Spleen (tissue), 7 donors: ENCODE measurements at regions not wholly inside any gene's neighbourhood (a gene's known extent, or its start where the extent isn't known, plus 50 kb on each side); places are given as distances from the start of the nearest gene placed in this dataset.

Source experiments
- POLR2A ChIP-seq, 3 donors: fragments of 450-650 bp; IDR thresholded peaks; one replicate each; pipeline ENCODE4 v1.5.1; 2017; ENCODE audit warnings: antibody characterized with exemption in 3 of 3, mild to moderate bottlenecking in 1 of 3
- POLR2AphosphoS5 ChIP-seq, 3 donors: sonication (generic); formaldehyde crosslinking; IDR thresholded peaks; one replicate each; pipeline ENCODE4 v1.5.1; 2017; ENCODE audit warnings: antibody characterized with exemption in 3 of 3
- TF ChIP-seq, protein P1 (sequence below), 11 experiments: fragments of 200-600 bp in 7 of 11; fragments of 450-650 bp in 4 of 11; sonication (generic) in 4 of 11; IDR thresholded peaks in 8 of 11; conservative IDR thresholded peaks in 3 of 11; 1 replicate in 7 of 11; 2 replicates in 4 of 11; pipeline versions ENCODE4 v1.4.0 to v1.8.0; 2016 to 2021; ENCODE audit warnings: antibody characterized with exemption in 11 of 11, inconsistent platforms in 4 of 11, mild to moderate bottlenecking in 1 of 11
- donor health status: DM: no; HTN: no; CAD: no; lungs with moderate emphysema.
- donor health status: DM: no; HTN: no; CAD: no.
- donor health status: DM: no; HTN: no; CAD: no.

DNA sequence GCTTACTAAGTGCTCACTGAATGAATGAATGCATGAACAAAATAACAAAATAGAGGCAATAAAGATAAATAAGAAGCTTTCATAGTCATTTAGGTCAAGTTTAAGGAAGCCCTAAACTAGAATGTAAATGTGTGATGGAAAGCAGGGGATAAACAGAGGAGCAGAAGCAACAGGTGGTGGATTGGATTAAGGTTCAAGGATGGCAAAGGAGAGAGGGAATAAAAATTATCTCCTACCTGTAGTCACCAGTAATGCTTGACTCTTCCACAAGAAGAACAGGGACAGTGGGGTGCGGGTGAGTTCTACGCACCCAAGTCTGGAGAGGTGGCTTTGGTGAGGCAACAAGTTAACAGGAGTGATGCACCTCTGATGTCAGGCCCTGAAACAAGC, 212.4 kb downstream of the ZIC5 start:
- TF ChIP-seq POLR2A (IDR thresholded peaks at IDR 0.05) (no peak), POLR2AphosphoS5 (IDR thresholded peaks at IDR 0.05) (no peak)
- TF ChIP-seq, protein P1, sequence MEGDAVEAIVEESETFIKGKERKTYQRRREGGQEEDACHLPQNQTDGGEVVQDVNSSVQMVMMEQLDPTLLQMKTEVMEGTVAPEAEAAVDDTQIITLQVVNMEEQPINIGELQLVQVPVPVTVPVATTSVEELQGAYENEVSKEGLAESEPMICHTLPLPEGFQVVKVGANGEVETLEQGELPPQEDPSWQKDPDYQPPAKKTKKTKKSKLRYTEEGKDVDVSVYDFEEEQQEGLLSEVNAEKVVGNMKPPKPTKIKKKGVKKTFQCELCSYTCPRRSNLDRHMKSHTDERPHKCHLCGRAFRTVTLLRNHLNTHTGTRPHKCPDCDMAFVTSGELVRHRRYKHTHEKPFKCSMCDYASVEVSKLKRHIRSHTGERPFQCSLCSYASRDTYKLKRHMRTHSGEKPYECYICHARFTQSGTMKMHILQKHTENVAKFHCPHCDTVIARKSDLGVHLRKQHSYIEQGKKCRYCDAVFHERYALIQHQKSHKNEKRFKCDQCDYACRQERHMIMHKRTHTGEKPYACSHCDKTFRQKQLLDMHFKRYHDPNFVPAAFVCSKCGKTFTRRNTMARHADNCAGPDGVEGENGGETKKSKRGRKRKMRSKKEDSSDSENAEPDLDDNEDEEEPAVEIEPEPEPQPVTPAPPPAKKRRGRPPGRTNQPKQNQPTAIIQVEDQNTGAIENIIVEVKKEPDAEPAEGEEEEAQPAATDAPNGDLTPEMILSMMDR (IDR thresholded peaks at IDR 0.05 in 8 of 11, conservative IDR thresholded peaks at IDR 0.05 in 3 of 11), result no peak
